Hematopoietic multipotent progenitor cell treated with erythropoietin and hydrocortisone succinate and interleukin-3 and kit ligand, for 6 days (in vitro differentiated cells): ENCODE measurements at regions not wholly inside any gene's neighbourhood (a gene's known extent, or its start where the extent isn't known, plus 50 kb on each side); places are given as distances from the start of the nearest gene placed in this dataset.
"Not testable (repeated sequence)": the region's sequence is repeated elsewhere in the genome, so short reads cannot be mapped to it uniquely, and the experiment has no call there.

Experiments used
- DNase-seq: peaks from one replicate; pipeline ENCODE4 v3.0.0-alpha.2; 2015

- DNase-seq = no peak
These were observed 304.6 kb upstream of the MIR17HG start for GRCh38 chr13:91042870-91043269.

GRCh38 chr13:91045351-91046034, 302.0 kb upstream of the MIR17HG start:
- peak; percentile 34 for DNase-seq

- no peak for DNase-seq
These were observed 300.7 kb upstream of the MIR17HG start for GRCh38 chr13:91046715-91047327.

DNA sequence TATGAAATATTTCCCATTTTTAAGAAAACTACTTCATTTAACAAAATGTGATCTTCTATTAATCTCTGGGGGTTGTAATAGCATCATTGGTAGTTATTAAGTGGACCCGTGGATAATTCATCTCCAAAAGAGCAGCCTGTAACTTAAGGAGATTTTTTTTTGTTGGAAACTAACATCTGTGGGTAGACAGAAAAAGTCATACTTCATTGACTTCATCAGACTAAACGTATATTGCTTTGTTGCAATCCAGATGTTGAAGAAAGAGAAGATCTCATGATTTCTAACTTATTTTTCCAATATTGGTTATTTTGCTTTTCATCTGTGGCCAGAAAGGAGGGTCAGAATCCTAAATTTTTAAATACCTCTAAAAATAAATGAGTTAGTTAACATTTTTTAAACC, 296.5 kb upstream of the MIR17HG start:
- DNase-seq = no peak

GRCh38 chr13:91052876-91053275, 294.6 kb upstream of the MIR17HG start:
- no peak for DNase-seq

- no peak for DNase-seq
These were observed 294.0 kb upstream of the MIR17HG start for GRCh38 chr13:91053318-91054065.

DNA sequence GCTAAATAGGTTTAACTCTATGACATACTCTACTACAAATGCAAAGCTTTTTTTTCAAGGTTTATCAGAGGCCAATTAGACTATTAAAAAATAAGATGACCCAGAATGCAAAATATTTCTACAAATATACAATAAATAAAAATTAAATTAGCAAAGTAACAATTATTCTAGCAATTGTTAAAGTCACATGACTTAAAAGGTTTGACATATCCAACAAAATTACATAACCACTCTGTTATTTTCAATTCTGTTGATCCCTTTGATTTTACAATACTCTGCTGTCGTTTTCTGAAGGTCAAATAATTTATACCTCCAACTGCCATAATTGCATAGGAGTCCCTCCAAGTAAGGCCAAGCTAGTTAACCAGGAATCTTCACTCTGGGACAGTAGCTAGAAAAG, 292.6 kb upstream of the MIR17HG start:
- DNase-seq = no peak

DNA sequence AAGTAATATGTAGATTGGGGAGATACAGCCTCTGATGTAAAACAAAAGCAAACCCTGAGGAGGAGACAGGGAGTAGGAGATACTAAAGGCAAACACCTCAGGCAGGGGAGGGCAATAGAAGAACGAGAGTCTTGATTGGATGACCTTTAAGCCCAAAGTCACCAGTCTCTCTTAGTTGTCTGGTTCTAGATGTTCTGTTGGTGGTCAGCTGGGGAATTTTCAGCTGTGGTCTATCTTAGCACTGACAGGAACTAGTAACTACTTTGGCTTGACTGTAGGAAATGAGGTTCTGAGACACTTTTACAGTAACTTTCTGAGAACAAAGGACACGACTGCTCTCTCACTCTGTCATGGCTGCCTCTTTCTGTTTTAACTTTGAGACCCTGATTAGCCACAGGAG, 290.7 kb upstream of the MIR17HG start:
- no peak for DNase-seq

DNA sequence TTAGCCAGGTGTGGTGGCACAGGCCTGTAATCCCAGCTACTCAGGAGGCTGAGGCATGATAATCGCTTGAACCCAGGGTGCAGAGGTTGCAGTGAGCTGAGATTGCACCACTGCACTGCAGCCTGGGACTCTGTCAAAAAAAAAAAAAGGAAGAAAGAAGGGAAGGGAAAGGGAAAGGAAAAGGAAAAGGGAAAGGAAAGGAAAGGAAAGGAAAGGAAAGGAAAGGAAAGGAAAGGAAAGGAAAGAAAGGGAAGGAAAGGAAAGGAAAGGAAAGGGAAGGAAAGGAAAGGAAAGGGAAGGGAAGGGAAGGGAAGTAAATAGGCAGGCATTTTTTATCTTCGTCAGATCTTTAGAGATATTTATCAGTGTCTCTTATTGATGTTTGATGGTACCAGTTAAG, 290.0 kb upstream of the MIR17HG start:
- not testable (repeated sequence) for DNase-seq

GRCh38 chr13:91058066-91058465, 289.4 kb upstream of the MIR17HG start:
- DNase-seq = peak; percentile 43

- DNase-seq = no peak
These were observed 288.6 kb upstream of the MIR17HG start for GRCh38 chr13:91058919-91059318.

DNA sequence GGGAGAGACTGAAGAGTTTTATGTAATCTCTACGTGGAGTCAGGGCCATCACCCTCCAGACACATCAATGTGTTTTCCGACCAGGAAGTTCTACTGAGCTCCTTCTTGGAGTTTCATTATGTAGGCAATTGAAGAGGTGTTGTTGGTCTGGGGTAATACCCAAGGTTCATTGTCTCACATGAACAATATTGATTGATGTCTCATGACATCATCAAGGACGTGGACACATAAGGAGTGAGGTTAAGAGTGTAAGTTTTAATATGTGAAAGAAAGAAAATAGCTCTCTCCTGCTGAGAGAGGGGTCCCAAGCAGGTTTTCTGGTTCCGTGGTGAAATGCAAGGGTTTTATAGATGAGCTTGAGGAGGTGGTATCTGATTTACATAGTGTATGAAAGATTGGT, 280.7 kb upstream of the MIR17HG start:
- no peak for DNase-seq

- no peak for DNase-seq
These were observed 275.0 kb upstream of the MIR17HG start for GRCh38 chr13:91072486-91072885.

DNA sequence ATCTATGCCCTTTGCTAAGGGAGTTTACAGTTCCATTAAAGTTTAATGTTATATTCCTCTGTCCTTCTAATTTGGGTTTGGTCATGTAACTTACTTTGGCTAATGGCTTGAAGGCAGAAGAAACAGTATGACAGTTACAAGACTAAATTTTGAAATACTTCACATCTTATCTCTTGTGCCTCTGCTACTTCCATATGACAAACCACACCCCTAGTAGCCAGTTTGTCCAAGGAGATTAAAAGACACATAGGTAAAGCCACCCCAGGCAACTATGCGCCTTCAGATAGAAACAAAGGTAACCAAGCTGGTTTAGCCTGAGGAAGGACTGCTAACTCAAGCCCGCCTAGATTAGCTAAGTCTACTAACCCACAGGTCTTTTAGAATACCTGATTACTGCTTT, 273.4 kb upstream of the MIR17HG start:
- DNase-seq = peak; percentile 53

- no peak for DNase-seq
These were observed 270.7 kb upstream of the MIR17HG start for GRCh38 chr13:91076830-91077229.

- DNase-seq = peak; percentile 65
These were observed 269.3 kb upstream of the MIR17HG start for GRCh38 chr13:91078093-91078679.

GRCh38 chr13:91079176-91079575, 268.3 kb upstream of the MIR17HG start:
- no peak for DNase-seq

- DNase-seq = peak; percentile 96
These were observed 262.4 kb upstream of the MIR17HG start for GRCh38 chr13:91085127-91085526.

DNA sequence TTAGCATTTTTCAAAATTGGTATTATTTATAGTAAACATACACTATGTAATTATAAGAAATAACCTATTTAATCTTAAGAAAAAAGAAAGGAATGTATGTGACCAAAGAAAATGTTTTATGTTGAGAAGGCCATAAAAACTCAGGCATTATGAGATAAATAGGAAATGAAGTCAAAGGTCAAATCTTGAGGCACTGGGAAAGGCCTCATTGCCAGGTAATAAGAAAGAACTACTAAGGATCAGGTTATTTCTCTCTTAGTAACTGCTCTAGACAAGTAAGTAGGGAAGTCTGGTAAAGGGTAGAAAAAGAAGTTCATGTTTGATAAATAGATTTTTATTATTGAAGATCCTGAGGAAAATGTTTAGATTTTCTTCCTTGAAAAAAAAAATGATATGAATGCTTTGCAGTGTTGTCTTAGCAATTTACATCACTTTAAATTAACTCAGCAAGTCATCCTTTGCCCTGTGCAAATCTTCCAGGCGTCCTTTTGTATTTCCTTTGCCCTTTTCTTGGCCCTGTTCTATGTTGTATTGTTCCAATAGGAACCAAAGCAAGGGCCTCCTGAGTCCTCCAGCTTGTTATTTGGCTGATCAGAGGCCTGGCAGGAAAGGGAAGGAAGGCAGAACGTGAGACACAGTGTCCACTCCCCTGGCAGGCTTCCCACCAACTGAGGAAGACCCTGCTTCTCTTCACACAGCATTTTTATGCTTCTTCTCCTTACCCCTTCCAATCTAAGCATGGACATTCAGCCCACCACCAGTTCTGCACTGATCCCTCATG, 260.4 kb upstream of the MIR17HG start:
- no peak for DNase-seq

- DNase-seq = no peak
These were observed 250.2 kb upstream of the MIR17HG start for GRCh38 chr13:91097269-91097668.

DNA sequence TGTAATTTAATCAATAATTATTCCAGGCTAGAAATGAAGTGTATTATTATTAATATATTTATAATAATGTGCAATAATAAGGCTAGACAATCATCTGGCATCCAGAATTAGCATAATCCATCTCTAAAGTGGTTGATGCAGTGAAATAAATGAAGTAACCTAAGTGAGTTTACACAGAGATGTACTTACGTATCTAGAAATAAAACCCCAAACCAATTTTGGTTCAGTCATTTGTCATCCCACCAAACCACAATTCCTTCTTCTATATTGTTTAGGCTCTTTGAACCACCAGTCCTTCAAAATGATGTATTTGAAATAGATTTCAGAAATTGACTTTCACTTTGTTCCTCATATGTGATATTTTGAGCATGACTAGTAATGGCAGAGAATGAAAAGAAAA, 247.6 kb upstream of the MIR17HG start:
- DNase-seq = no peak

- DNase-seq = no peak
These were observed 246.5 kb upstream of the MIR17HG start for GRCh38 chr13:91100944-91101343.

DNA sequence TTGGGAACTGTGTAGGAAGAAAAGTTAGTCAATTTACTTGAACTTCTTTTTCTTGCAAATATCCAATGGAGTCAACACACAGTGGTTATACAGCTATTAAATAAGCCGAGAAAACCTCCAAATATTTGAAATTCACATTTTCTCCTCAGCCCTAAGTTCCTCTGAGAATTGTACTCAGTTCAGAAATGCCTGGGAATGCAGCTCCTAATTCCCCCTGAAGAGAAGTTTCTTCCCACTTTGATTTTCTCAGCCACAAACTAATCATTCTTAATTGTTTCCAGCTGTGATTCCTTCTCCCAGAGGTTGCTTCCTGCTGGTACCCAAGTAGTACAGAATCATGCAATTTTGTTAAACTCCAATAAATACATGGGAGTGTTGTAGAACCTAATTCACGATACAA, 246.1 kb upstream of the MIR17HG start:
- no peak for DNase-seq
